Testis (tissue), 2 donors: ENCODE measurements at regions not wholly inside any gene's neighbourhood (a gene's known extent, or its start where the extent isn't known, plus 50 kb on each side); places are given as distances from the start of the nearest gene placed in this dataset.

Experiments
- DNase-seq: peaks from one replicate; pipeline ENCODE4 v3.0.0-alpha.2; 2019
- H3K27ac ChIP-seq, 2 donors: fragments of 200-600 bp; sonication (generic); one replicate each; pipeline ENCODE4 v1.5.1; 2019
- H3K27me3 ChIP-seq: fragments of 200-600 bp; sonication (generic); one replicate; pipeline ENCODE4 v1.5.1; 2019
- H3K36me3 ChIP-seq: fragments of 200-600 bp; sonication (generic); one replicate; pipeline ENCODE4 v1.5.1; 2017; ENCODE audit warnings: low read depth; ENCODE audit errors: missing control alignments
- H3K4me1 ChIP-seq: fragments of 200-600 bp; sonication (generic); one replicate; pipeline ENCODE4 v1.5.1; 2019
- H3K4me3 ChIP-seq, 2 donors: fragments of 200-600 bp; sonication (generic); one replicate each; pipeline ENCODE4 v1.5.1; 2017 to 2019
- H3K9me3 ChIP-seq: fragments of 200-600 bp; sonication (generic); one replicate; pipeline ENCODE4 v1.5.1; 2017
- POLR2A ChIP-seq: fragments of 450-650 bp; IDR thresholded peaks from one replicate; pipeline ENCODE4 v1.6.1; 2017; ENCODE audit warnings: antibody characterized with exemption, mild to moderate bottlenecking, moderate library complexity
- WGBS, 2 donors: methylation state at CpG; one replicate each; pipeline ENCODE4 v1.1.5; 2018; 5-methylcytosine and 5-hydroxymethylcytosine counted together
- intact Hi-C: fragments of 100-400 bp; cut with DNase I; formaldehyde crosslinking; loops from one replicate; pipeline ENCODE4 v1.15.1; 2023; ENCODE audit warnings: low total_unique reads
- TF ChIP-seq, protein P1 (sequence below), 3 experiments: fragments of 450-650 bp in 2 of 3; fragments of 200-600 bp in 1 of 3; sonication (generic) in 1 of 3; IDR thresholded peaks; one replicate each; pipeline ENCODE4 v1.5.1; 2016 to 2019; ENCODE audit warnings: antibody characterized with exemption in 3 of 3, mild to moderate bottlenecking in 2 of 3, moderate library complexity in 1 of 3

DNA sequence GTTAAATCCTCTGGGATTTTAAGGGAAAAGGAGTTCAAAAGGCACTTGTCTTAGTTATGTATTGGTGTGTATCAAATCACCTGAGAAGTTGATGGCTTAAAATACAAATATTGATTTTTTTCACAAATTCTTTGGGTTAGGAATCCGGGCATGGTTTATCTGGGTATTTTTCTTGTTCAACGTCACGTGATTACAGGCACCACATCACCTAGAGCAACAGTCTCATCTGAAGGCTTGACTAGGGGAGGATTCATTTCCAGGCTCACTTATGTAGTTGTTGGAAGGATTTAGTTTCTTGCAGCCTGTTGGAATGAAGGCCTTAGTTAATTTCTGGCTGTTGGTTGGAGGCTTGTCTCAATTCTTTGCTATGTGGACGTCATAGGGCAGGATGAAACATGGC is 326.1 kb downstream of the STIM2 start:
- Histone ChIP-seq H3K27ac (no peak overlapping the region), H3K4me3 (no peak overlapping the region), H3K36me3 (no peaks in the 10 kb centered on the region), H3K4me1 (no peaks in the 10 kb centered on the region), H3K9me3 (no peaks in the 10 kb centered on the region), H3K27me3 (no peaks in the 10 kb centered on the region)
- TF ChIP-seq, protein P1, sequence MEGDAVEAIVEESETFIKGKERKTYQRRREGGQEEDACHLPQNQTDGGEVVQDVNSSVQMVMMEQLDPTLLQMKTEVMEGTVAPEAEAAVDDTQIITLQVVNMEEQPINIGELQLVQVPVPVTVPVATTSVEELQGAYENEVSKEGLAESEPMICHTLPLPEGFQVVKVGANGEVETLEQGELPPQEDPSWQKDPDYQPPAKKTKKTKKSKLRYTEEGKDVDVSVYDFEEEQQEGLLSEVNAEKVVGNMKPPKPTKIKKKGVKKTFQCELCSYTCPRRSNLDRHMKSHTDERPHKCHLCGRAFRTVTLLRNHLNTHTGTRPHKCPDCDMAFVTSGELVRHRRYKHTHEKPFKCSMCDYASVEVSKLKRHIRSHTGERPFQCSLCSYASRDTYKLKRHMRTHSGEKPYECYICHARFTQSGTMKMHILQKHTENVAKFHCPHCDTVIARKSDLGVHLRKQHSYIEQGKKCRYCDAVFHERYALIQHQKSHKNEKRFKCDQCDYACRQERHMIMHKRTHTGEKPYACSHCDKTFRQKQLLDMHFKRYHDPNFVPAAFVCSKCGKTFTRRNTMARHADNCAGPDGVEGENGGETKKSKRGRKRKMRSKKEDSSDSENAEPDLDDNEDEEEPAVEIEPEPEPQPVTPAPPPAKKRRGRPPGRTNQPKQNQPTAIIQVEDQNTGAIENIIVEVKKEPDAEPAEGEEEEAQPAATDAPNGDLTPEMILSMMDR (IDR thresholded peaks at IDR 0.05) = no peak
- no peak for TF ChIP-seq POLR2A
- 87 to 91% methylated on average over 4 of the region's 4 CpGs for WGBS, 2 donors
- DNase-seq = no peak
- intact Hi-C loops = no loop called here

GRCh38 chr4:27187786-27188185 is 327.1 kb downstream of the STIM2 start:
- WGBS, 2 donors = 60 to 79% methylated on average over 2 of the region's 2 CpGs
- Histone ChIP-seq H3K4me3 (no peak overlapping the region), H3K36me3 (no peaks in the 10 kb centered on the region), H3K27me3 (no peaks in the 10 kb centered on the region), H3K9me3 (no peaks in the 10 kb centered on the region), H3K27ac (no peak overlapping the region), H3K4me1 (no peaks in the 10 kb centered on the region)
- no peak for TF ChIP-seq POLR2A
- TF ChIP-seq, protein P1 (IDR thresholded peaks at IDR 0.05) = no peak
- intact Hi-C loops = no loop called here
- DNase-seq = no peak

- Histone ChIP-seq H3K27ac (no peak overlapping the region), H3K4me1 (no peaks in the 10 kb centered on the region), H3K9me3 (no peaks in the 10 kb centered on the region), H3K27me3 (no peaks in the 10 kb centered on the region), H3K4me3 (no peak overlapping the region), H3K36me3 (no peaks in the 10 kb centered on the region)
- TF ChIP-seq, protein P1 (IDR thresholded peaks at IDR 0.05) = no peak
- no peak for TF ChIP-seq POLR2A
- intact Hi-C loops = no loop called here
- DNase-seq = peak; percentile 49
- WGBS, 2 donors = 38 to 41% methylated on average over 6 of the region's 6 CpGs
Observed at GRCh38 chr4:27189683-27190082, 329.0 kb downstream of the STIM2 start.

DNA sequence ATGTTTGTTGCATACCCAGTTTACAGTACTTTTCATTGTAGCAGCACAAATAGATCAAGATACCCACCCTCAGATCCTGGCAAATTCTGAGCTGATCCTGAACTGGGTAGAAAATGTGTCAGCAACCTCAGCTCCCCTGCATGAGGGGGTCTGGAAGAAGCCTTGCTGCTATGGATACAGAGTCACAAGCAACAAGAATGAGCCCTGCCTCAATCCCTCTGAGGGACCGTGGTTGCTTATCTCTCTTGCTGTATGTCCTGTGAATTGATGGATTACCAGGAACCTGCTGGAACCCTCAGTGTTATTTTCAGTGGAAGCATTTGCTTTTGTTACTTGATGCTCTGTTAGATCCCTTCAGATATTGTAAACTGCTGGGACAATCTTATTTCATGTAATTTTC is 331.0 kb downstream of the STIM2 start:
- Histone ChIP-seq H3K9me3 (no peaks in the 10 kb centered on the region), H3K4me3 (no peak overlapping the region), H3K27me3 (no peaks in the 10 kb centered on the region), H3K36me3 (no peaks in the 10 kb centered on the region), H3K27ac (no peak overlapping the region), H3K4me1 (no peaks in the 10 kb centered on the region)
- no peak for TF ChIP-seq POLR2A
- TF ChIP-seq, protein P1 (IDR thresholded peaks at IDR 0.05) = no peak
- WGBS, 2 donors = 62 to 68% methylated on average over 1 of the region's 1 CpG
- intact Hi-C loops = no loop called here
- no peak for DNase-seq

DNA sequence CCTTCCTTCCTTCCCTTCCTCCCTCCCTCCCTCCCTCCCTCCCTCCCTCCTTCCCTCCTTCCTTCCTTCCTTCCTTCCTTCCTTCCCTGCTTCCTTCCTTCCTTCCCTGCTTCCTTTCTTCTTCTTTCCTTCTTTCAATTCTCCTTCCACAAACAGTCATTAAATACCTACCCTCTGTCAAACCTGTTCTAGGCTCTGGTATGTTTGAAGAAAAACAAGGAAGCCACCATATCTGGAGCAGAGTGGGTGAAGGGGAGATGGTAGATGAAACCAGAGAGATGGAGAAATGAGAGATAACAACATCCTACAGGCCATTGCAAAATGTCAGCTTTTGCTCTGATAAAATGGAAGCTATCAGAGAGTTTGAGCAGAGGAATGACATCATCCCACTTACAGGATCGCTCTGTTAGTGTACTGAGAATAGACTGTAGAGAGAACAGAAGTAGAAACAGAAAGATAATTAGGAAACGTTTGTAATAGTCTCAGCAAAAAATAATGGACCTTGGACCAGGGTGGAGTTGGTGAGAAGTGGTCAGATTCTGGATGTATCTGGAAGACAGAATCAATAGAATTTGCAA is 334.0 kb downstream of the STIM2 start:
- Histone ChIP-seq H3K36me3 (no peaks in the 10 kb centered on the region), H3K9me3 (no peaks in the 10 kb centered on the region), H3K4me1 (no peaks in the 10 kb centered on the region), H3K4me3 (no peak overlapping the region), H3K27ac (no peak overlapping the region), H3K27me3 (no peaks in the 10 kb centered on the region)
- TF ChIP-seq, protein P1 (IDR thresholded peaks at IDR 0.05) = no peak
- no peak for TF ChIP-seq POLR2A
- no peak for DNase-seq
- intact Hi-C loops = no loop called here
- 69 to 74% methylated on average over 2 of the region's 2 CpGs for WGBS, 2 donors
